ENCODE measurements at regions not wholly inside any gene's neighbourhood (a gene's known extent, or its start where the extent isn't known, plus 50 kb on each side); places are given as distances from the start of the nearest gene placed in this dataset.

DNA sequence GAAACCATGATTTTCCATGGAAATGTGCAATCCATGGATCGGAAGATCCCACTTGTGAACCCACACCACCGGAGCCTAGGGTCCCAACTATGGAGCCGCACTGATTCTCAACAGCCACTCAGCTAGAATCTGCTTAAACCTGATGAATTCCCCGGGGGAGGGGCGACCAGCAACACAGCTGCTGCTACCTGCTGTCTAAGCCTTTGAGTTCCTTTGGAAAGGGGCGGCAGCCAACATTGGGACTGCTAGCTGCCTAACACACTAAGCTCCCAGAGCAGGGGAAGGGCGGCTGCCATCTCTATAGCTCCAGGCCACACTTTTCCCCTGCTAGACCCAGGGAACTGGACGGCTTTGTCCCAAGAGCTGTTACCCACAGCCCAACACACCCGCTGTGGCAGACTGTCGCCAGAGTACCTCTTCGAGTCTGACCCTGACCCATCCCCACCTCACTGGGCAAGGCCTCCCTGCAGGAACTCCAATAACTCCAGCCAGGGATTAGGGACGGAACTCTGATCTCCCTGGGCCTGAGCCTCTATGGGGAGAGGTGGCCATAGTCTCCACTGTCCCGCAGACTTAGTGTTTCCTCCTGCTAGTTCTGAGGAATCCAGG lies 205.8 kb upstream of the SLC16A7 start:
- TF ChIP-seq POLR2A (IDR thresholded peaks at IDR 0.05) (no peak), POLR2AphosphoS5 (IDR thresholded peaks at IDR 0.05) (no peak), EP300 (IDR thresholded peaks at IDR 0.05) (no peak)
- TF ChIP-seq, protein P1, sequence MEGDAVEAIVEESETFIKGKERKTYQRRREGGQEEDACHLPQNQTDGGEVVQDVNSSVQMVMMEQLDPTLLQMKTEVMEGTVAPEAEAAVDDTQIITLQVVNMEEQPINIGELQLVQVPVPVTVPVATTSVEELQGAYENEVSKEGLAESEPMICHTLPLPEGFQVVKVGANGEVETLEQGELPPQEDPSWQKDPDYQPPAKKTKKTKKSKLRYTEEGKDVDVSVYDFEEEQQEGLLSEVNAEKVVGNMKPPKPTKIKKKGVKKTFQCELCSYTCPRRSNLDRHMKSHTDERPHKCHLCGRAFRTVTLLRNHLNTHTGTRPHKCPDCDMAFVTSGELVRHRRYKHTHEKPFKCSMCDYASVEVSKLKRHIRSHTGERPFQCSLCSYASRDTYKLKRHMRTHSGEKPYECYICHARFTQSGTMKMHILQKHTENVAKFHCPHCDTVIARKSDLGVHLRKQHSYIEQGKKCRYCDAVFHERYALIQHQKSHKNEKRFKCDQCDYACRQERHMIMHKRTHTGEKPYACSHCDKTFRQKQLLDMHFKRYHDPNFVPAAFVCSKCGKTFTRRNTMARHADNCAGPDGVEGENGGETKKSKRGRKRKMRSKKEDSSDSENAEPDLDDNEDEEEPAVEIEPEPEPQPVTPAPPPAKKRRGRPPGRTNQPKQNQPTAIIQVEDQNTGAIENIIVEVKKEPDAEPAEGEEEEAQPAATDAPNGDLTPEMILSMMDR (IDR thresholded peaks at IDR 0.05), result no peak
